GM18526 (cell line): ENCODE measurements at regions not wholly inside any gene's neighbourhood (a gene's known extent, or its start where the extent isn't known, plus 50 kb on each side); places are given as distances from the start of the nearest gene placed in this dataset.
A peak's percentile ranks its signal among the peaks of the same experiment; 100 is the strongest.

Experiments used
- POLR2A ChIP-seq: IDR thresholded peaks from 3 replicates; pipeline ENCODE4 v1.6.1; 2011; ENCODE audit not compliant: insufficient read length; ENCODE audit errors: extremely low read depth

GRCh38 chr12:124496584-124496983 lies 70.8 kb downstream of the NCOR2 start:
- TF ChIP-seq POLR2A = no peak

DNA sequence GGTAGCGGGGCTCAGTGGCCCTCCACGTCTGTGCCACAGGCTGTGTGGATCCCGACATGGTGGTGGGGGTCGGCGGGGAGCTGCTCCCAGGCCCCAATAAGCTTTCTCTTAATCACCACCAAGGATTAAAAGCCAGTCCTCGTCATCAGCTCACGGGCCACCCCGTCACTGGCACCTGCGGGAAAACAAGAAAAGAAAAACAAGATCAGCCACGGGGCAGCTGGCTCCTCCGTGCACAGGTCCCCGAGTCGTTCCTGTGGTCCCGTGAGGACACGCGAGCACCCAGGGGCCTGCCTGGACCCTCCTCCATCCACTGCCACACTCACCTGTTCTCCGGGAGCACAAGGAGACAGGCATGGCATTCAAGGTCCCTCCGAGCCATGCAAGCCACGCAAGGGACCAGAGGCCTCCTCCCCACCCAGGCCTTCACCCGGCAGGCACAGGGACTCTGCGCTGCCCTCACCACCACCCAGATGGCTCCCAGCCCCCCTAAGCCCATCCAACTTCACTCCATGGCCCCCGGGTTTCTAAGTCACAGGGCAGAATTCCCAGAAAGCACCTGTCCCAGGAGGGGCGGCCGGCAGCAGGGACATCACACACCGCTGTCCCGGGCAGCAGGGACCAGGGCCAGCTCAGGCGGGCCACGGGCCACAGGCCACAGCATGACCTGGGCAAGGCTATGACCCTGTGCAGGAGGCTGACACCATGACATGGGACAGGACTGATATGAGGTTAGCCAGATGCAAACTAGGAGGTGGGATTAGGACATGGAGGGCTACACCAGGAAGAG lies 72.0 kb downstream of the NCOR2 start:
- no peak for TF ChIP-seq POLR2A

DNA sequence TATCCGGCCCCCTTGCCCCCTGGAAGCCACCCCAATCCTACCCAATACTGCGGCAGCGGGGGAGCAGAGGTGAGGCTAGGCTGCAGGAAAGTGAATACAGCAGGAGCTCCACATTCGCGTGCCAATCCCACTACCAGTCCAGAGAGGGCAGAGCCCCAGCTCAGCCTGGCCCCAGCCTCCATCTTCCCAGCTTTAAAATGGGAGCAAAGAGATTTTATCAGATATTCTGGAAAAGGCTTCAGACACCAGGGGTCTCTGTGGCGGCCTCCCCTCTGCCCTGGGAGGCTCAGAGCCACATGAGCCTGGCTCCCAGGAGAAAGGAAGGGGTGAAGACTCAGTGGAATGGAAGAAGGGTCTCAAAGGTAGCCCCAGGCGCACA lies 72.7 kb downstream of the NCOR2 start:
- no peak for TF ChIP-seq POLR2A

DNA sequence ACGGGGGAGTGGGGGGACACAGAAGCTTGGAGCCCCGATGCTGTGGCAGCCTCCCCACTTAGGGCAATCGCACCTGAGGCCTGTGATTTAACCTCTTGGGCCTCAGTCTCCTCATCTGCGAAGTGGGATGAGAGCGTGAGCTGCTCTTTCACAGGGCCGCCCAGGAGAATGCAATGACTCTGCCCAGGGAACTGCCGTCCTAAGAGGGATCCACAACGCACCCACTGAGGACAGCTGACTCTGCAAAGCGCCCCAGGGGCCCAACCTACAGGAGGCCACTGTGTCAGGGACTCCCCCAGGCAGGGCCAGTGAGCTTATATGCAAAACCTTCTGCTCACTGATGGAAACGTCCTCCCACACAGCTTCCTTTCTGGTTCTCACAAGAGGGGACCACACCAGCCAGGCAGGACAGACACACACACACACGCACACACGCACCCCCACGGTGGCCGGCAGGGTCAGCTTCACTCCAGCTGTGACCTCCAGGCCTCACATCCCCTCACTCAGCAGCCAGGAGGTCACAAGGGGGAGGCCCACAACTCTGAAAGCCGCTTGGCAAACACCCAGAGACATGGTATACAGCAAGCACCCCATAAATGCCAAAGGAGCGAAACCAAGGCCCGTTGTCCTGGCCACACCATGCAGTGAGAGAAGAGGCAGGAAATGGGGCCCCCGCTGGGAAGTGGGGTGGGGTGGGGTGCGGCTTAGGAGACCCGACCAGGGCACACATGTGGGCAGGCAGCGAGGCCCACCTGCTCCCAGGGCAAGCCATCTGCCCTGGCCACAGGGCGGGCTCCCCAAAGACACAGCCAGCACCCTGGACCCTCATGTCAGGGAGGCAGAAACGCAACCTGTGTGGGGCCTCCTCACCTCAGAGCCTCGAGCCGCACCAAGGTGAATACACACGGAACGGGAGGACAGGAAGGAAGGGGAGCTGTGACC lies 73.3 kb downstream of the NCOR2 start:
- TF ChIP-seq POLR2A = peak; percentile 35

DNA sequence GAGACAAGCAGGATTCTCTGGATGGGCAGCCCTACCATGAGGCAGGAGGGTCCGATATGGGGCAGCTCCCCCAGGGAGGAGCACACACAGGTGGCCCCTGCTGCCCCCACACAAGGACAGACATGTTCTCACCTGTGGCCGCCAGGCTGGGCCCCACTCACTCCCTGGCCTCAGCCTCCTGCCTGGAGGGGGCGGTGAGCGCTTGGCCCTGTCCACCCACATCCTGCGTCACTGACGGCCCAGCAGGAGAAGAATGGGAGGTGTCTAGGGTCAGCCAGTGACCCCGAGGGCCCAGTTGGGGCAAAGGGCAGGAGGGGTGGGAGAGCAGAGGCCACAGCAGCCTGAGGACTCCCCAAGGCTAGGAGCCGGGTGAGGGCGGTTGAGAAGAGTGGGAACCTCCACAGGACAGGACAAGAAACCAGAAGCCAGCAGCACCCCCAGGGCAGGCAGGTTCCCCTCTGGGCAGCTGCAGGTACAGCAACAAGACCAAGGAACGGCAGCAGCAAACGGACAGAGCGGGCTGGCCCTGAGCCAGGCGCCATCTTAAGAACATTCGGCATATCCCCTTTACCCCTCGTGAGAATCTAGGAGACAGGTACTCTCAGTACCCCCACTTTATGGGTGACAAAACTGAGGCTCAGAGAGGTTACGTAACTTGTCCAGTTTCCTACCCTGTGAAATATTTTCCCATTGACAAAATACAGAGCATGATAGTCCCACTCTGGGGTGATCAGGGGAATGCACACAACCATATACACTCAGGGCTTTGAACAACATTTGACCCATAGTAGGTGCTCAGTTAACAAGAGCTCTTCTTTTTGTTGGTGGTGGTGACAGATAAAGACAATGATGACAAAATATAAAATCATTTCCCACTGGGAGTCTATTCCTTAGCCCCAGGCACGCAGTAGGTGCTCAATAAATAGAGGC lies 74.3 kb downstream of the NCOR2 start:
- no peak for TF ChIP-seq POLR2A

GRCh38 chr12:124491856-124492420 lies 75.5 kb downstream of the NCOR2 start:
- no peak for TF ChIP-seq POLR2A

GRCh38 chr12:124491310-124491709 lies 76.1 kb downstream of the NCOR2 start:
- TF ChIP-seq POLR2A = no peak

- TF ChIP-seq POLR2A = no peak
These were observed 76.7 kb downstream of the NCOR2 start for GRCh38 chr12:124490584-124491305.

DNA sequence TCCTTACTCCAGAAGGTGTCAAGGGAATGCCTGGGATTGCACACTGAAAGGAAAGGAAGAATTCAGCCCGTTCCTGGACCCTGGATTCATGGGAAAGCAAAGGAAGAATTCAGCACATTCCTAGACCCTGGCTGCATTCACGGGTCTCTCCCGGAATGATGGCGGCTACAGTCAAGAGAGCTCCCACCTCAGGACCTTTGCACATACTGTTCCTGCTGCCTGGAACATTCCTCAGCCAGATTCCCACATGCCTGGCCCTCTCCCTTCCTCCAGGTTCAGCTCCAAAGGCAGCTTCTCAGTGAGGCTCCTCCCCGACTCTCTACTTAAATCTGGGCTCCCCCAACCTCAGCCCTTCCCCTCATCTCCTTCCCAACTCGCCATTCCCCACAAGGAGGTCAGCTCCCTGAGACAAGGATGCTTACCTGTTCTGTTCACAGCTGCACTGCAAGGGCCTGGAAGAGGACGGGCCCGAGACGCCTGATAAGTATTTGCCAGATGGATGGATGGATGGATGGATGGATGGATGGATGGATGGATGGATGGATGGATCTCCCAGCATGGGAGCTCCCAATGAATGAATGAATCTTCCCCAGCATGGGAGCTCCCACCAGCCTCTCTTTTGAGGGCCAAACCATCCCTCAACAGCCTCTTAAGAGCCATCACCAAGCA lies 77.4 kb downstream of the NCOR2 start:
- no peak for TF ChIP-seq POLR2A

- no peak for TF ChIP-seq POLR2A
These were observed 78.2 kb downstream of the NCOR2 start for GRCh38 chr12:124489220-124489619.

DNA sequence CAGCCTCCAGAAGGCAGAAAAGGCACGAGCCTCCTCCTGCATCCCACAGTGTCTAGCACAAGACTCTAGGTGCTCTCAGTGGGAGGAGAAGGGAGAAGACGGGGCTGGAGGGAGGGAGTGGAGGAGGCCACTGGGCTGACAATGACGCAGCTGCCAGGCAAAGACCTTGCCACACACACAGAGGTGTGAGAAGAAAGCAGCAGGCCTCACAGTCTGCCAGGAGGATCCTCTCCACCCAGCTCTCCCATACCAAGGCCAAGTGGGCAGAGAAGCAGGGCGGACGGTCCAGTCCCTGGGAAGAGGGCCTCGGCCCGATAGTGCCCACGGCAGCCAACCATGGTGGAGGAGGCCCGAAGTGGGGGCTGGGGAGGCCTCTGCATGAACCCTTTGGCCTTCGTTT lies 78.9 kb downstream of the NCOR2 start:
- no peak for TF ChIP-seq POLR2A

GRCh38 chr12:124487834-124488165 lies 79.6 kb downstream of the NCOR2 start:
- no peak for TF ChIP-seq POLR2A

- TF ChIP-seq POLR2A = no peak
These were observed 80.2 kb downstream of the NCOR2 start for GRCh38 chr12:124487066-124487833.

DNA sequence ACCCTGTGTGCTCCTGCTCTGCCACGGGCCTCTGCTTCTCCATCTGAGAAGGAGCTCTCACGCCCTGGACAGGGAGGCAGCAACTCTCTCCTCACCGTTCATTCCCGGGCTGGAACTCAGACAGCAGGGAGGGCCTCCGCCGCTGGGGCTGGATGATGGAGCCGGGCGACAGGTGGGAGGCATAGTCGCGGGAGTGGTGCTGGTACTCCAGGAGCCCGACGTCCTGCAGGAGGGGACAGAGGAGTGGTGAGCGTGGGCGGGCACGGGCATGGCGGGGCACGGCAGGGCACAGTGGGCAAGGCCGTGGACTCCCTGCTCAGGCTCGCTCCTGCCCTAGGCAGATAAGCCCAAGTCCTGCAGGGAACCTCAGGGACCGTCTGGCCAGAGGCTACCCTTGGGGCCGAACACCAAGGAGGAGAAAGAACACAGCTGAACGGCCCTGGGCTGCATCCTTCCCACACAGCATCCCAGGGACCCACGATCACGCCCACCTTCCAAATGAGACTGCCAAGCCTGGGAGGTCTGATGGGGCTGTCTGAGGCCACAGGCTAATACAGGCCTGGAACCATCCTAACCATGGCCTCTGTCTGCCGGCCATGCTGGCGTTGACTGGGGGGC lies 81.0 kb downstream of the NCOR2 start:
- TF ChIP-seq POLR2A = no peak
